HG03442 (cell line): ENCODE measurements at regions not wholly inside any gene's neighbourhood (a gene's known extent, or its start where the extent isn't known, plus 50 kb on each side); places are given as distances from the start of the nearest gene placed in this dataset.

Experiments used
- ATAC-seq: cut with Tn5 transposase; IDR thresholded peaks from one replicate; pipeline ENCODE4 v1.9.1; 2021; ENCODE audit warnings: mild to moderate bottlenecking, moderate library complexity; ENCODE audit not compliant: unreplicated experiment

DNA sequence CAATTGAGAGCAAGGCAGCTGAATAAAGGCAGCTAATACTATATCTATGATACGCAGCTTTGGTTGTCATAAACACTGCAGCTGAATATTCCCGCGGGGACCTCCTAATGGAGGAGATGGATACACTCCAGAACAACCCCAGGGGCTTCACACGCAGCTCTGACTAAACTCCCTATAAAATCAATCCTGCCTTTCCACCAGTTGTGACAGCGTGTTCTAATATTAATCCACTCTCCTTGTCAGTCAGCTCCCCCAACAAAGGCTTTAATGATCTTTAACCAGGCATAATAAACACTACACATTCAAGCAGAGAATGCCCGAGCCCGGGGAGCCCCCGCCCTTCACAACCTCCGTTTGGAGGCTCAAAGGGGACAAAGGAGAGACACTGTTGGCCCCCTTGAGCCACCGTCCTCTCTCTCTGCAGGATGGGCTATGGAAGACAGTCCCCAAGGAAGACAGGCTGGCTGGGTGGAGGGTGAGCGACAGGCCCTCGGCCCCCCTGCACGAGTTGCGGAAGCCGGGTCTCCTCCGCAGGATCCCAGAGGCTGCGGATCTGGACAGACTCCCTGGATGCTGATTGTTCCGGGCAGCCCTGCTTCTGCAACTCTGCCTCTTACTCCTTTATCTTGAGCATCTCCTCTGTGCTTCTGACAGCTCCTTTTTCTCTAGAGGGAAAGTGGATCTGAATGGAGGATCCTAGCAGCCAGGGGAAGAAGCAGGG, 565.2 kb downstream of the BUD13 start:
- ATAC-seq = no peak

- no peak for ATAC-seq
Measured at GRCh38 chr11:116207019-116207418, 565.8 kb downstream of the BUD13 start.

GRCh38 chr11:116202922-116203321, 569.9 kb downstream of the BUD13 start:
- no peak for ATAC-seq

DNA sequence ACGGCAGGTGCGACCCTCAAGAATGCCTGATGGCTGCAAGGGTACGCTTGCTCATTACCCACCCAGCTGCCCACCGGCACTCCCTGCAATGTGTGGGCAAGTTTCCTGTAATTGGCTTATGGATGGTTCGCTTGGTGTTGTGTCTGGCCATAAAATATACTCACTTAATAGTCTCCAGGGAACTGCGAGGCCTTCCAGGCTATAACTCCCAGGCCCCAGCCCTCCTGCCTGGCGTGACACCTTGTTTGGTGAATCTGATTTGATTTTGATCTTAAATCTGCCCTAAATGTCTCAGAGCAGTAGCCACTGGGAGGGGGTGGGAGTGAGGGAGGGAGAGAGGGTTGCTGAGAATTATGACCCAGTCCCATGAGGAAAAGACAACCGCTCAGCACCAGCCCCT, 572.2 kb downstream of the BUD13 start:
- no peak for ATAC-seq

- no peak for ATAC-seq
Measured at GRCh38 chr11:116199182-116199581, 573.6 kb downstream of the BUD13 start.

GRCh38 chr11:116194156-116194904, 578.5 kb downstream of the BUD13 start:
- no peak for ATAC-seq

GRCh38 chr11:116193321-116194131, 579.3 kb downstream of the BUD13 start:
- no peak for ATAC-seq

GRCh38 chr11:116192509-116193210, 580.1 kb downstream of the BUD13 start:
- ATAC-seq = no peak

DNA sequence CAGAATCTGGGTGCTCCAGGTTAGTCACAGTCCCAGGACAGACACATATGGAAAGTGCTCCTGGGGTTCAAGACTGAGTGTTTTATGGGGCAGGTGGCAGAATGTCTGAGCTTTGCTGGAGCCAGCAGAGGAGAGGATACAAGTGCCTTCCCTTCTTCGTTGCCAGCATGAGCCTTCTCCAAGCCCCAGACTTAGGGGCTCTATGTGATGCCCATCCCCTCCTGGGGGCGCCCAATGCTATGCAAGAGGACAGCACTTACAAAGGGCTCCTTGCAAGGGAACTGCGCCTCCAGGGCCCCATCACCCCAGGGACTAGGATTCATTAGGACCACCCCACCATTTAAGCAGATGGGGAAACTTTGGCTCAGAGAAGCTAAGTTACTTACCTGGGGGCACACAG, 581.9 kb downstream of the BUD13 start:
- no peak for ATAC-seq

DNA sequence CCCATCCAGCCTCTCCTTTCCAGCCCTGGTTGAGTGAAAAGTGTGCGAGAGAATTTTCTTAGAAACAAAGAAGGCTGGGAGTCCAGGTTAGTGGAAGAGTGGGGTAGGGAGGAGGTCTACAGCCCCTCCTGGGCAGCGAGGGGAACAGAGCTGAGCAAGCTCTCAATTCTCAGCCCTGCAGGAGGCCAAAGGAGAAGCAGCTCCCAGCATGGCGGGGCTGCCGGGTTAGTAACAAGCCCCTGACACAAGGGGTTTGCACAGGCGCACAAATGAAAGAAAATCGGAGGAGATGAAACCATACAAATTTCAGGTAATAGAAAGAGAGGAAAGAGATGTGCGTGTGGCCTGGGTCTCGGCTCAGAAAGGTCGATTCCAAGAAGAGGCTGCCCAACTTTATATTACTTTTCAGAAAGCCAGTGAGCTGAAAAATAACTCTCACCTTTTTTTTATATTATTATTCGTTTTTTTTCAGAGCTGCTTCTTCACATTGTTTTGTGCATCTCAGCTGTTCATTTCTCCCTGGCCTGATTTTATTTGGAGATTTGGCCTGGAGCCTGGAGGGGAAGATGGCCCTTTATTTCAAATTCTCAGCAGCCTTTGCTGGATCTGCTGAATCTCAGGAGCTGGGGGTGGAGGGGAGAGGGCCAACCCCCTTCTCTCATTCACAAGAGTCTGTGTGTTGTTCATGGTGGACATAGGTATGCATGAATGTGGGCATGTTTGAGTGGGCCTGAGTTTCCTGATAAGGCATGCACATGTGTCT, 583.2 kb downstream of the BUD13 start:
- no peak for ATAC-seq

DNA sequence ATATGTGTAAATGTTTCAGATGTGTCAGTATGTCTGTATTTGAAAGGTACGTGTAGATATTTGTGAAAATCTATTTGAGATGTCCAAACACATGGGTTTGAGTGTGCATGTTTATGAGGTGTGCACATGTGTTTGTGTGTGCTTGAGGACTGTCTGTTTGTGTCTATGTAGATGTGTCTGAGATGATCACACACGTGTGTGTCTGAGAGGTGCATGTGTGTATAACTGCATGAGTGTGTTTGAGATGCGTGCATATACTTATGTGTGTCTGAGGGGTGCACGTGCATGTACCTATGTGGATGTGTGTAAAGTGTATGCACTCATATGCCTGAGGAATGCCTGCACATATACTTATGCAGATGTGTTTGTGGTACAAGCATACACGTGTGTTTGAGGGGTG, 584.4 kb downstream of the BUD13 start:
- ATAC-seq = no peak

DNA sequence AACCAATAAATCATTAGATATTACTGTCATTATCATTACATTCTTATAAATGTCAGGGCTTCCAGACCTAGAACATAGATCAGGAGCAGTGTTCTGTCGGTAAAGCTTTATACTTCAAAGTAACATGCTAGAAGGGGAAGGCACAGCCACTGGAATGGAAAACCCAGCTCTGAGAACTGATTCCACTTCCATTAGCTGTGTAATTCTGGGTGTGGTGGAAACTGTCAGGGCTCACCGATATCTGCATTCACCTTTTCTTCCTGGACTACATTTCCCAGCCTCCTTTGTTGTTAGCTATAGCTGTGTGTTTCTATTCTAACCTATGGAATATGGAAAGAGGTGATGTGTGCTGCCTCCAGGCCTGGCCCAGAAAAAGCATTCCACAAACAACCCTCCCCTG, 585.8 kb downstream of the BUD13 start:
- no peak for ATAC-seq

DNA sequence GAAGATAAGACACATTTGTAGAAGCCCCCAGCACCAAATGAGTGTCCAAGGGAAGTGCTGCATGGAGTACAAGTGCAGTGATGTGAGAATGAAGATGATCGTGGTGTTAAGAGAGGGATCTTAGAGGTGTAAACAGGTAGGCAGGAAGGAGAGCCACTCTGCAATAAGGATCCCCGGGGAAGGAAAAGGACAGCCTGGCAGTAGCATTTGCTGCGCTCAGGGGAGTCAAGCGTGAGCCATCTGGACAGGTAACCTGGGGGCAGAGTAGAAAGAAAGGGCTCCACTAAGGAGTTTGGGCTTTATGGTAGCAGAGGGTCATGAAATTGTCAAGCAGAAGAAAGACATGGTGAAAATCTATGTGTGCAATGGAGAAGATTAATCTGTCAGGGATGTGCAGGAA, 587.2 kb downstream of the BUD13 start:
- no peak for ATAC-seq

DNA sequence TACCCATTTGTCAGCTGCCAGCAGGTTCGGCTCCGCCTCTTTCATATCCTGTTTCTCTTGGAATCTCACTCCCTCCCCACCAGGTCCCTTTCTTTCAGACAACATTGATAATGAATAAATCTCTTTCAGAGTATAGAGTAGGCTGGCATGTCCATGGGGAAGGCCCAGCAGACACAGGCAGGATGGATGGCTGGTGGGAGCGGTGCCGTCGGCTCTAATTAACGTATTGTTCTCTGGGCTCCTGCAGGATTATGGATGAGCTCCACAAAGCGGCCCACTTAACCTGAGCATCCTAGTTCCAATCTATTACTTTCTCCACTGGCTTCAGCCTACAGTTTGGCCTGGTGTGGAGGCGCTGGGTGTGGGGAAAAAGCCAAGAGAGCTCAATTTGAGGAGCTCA, 588.0 kb downstream of the BUD13 start:
- ATAC-seq = no peak

DNA sequence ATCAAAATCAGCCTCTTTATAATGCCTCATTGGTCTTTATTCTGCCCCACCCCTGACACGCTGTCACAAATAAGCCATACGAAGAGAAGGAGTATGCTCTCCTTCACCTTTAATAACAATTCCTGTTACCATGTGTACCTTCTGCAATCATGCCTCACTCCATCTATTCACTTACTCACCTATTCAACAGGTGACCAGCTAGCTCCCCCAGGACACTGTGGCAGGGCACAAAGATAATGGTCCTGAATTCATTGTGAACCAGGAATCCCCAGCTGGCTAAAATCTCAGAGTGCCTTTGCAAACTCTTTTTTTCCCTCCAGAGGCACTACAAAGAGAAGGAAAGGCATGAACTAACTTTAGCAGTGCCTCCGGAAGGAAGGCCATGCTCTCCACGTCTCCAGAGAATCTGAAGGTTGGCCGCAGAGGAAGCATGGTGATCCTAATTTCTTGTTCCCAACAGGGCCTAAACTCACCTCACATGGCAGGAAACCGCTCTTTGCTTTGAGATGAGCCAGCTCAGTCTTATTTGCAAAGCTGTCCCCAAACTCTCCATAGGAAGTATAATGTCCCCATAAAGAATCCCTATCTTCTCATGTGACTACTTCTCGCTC, 590.3 kb downstream of the BUD13 start:
- no peak for ATAC-seq

- no peak for ATAC-seq
Measured at GRCh38 chr11:116180806-116181600, 591.8 kb downstream of the BUD13 start.

GRCh38 chr11:116179401-116179800, 593.4 kb downstream of the BUD13 start:
- ATAC-seq = no peak

- ATAC-seq = no peak
Measured at GRCh38 chr11:116177521-116178210, 595.1 kb downstream of the BUD13 start.
